Keratinocyte (primary cell): ENCODE measurements at regions not wholly inside any gene's neighbourhood (a gene's known extent, or its start where the extent isn't known, plus 50 kb on each side); places are given as distances from the start of the nearest gene placed in this dataset.

Source experiments
- DNase-seq: peaks from one replicate; pipeline ENCODE4 v3.0.0-alpha.2; 2011; ENCODE audit warnings: low read depth, missing footprints, low spot score
- FAIRE-seq: peaks from 2 replicates; lab custom pipeline; 2011; peaks lifted over from hg19 to GRCh38; lab: Jason Lieb, UNC
- H2AFZ ChIP-seq: 2 replicates; pipeline ENCODE4 v1.6.0; 2012; ENCODE audit warnings: low read length, control low read depth, inconsistent platforms; ENCODE audit not compliant: control insufficient read depth
- H3K27ac ChIP-seq: 2 replicates; pipeline ENCODE4 v1.5.1; 2011; ENCODE audit warnings: low read length; ENCODE audit not compliant: control insufficient read depth, insufficient read depth
- H3K27me3 ChIP-seq: 3 replicates; pipeline ENCODE4 v1.6.0; 2011; ENCODE audit warnings: low read length; ENCODE audit not compliant: control insufficient read depth, insufficient read depth; ENCODE audit errors: extremely low read depth
- H3K36me3 ChIP-seq, 2 experiments: 2 replicates in 1 of 2; 3 replicates in 1 of 2; pipeline ENCODE4 v1.5.1; 2011; ENCODE audit warnings: low read length in 2 of 2, mild to moderate bottlenecking in 1 of 2; ENCODE audit not compliant: control insufficient read depth in 2 of 2, insufficient read depth in 2 of 2; ENCODE audit errors: extremely low read depth in 1 of 2
- H3K4me1 ChIP-seq: 3 replicates; pipeline ENCODE4 v1.5.1; 2011; ENCODE audit warnings: low read length; ENCODE audit not compliant: control insufficient read depth, insufficient read depth; ENCODE audit errors: extremely low read depth
- H3K4me2 ChIP-seq: 3 replicates; pipeline ENCODE4 v1.6.0; 2011; ENCODE audit warnings: low read depth, low read length; ENCODE audit not compliant: control insufficient read depth, insufficient read depth; ENCODE audit errors: extremely low read depth
- H3K4me3 ChIP-seq, 3 experiments: fragments of 200-600 bp in 1 of 3; sonication (generic) in 1 of 3; 2 replicates in 2 of 3; 3 replicates in 1 of 3; pipeline ENCODE4 v1.5.1; 2011 to 2016; ENCODE audit warnings: low read length in 3 of 3, mild to moderate bottlenecking in 3 of 3, control low read depth in 2 of 3, inconsistent platforms in 1 of 3, low read depth in 1 of 3, mixed read lengths in 1 of 3, mixed run types in 1 of 3, moderate library complexity in 1 of 3; ENCODE audit not compliant: control insufficient read depth in 2 of 3, insufficient read depth in 2 of 3; ENCODE audit errors: extremely low read depth in 1 of 3
- H3K79me2 ChIP-seq: 2 replicates; pipeline ENCODE4 v1.6.0; 2012; ENCODE audit warnings: low read length; ENCODE audit not compliant: control insufficient read depth, insufficient read depth
- H3K9ac ChIP-seq: 3 replicates; pipeline ENCODE4 v1.6.0; 2011; ENCODE audit warnings: low read length; ENCODE audit not compliant: control insufficient read depth, insufficient read depth; ENCODE audit errors: extremely low read depth
- H3K9me1 ChIP-seq: 3 replicates; pipeline ENCODE4 v1.6.0; 2011; ENCODE audit warnings: low read length; ENCODE audit not compliant: control insufficient read depth, insufficient read depth; ENCODE audit errors: extremely low read depth
- H3K9me3 ChIP-seq: 2 replicates; pipeline ENCODE4 v1.5.1; 2012; ENCODE audit warnings: low read depth, low read length; ENCODE audit not compliant: control insufficient read depth
- H4K20me1 ChIP-seq: 3 replicates; pipeline ENCODE4 v1.6.0; 2011; ENCODE audit warnings: low read length; ENCODE audit not compliant: control insufficient read depth, insufficient read depth; ENCODE audit errors: extremely low read depth
- CTCF ChIP-seq, 3 experiments: IDR thresholded peaks in 1 of 3; conservative IDR thresholded peaks in 1 of 3; optimal IDR thresholded peaks in 1 of 3; 2 replicates in 2 of 3; 3 replicates in 1 of 3; pipeline versions ENCODE3 to v1.5.1; 2011; ENCODE audit warnings: low read length in 3 of 3, mild to moderate bottlenecking in 3 of 3, moderate library complexity in 2 of 3, control low read depth in 1 of 3, inconsistent platforms in 1 of 3; ENCODE audit not compliant: insufficient read depth in 2 of 3; ENCODE audit errors: extremely low read depth in 1 of 3
- EZH2 ChIP-seq: IDR thresholded peaks from one replicate; pipeline ENCODE4 v1.6.1; 2012; ENCODE audit warnings: inconsistent platforms, mild to moderate bottlenecking, low read length, moderate library complexity
- dilution Hi-C: fragments of 300-500 bp; cut with MboI; formaldehyde crosslinking; loops from one replicate; pipeline ENCODE4 v1.7.0; 2020; ENCODE audit warnings: low sequenced_read_pairs; ENCODE audit not compliant: extremely low pct_ligation_motif_present

GRCh38 chr5:4906786-4907185 is 233.3 kb upstream of the ADAMTS16 start:
- Histone ChIP-seq H3K9ac (no peak overlapping the region), H3K4me1 (no peaks in the 10 kb centered on the region), H4K20me1 (no peaks in the 10 kb centered on the region), H3K4me3 (no peak overlapping the region), H3K9me1 (no peaks in the 10 kb centered on the region), H3K27ac (no peak overlapping the region), H3K36me3 (no peaks in the 10 kb centered on the region), H3K79me2 (no peaks in the 10 kb centered on the region), H2AFZ (no peak overlapping the region), H3K4me2 (no peak overlapping the region), H3K9me3 (no peaks in the 10 kb centered on the region), H3K27me3 (no peaks in the 10 kb centered on the region)
- DNase-seq, result no peak
- dilution Hi-C loops, result no loop called here
- no peak for FAIRE-seq
- TF ChIP-seq CTCF (optimal IDR thresholded peaks at IDR 0.05 in 1 of 3, IDR thresholded peaks at IDR 0.05 in 1 of 3, conservative IDR thresholded peaks at IDR 0.05 in 1 of 3; ENCODE audit: extremely low read depth in 1 of 3, insufficient read depth in 2 of 3, low read length in 3 of 3), result no peak
- TF ChIP-seq EZH2, result no peak

- Histone ChIP-seq H4K20me1 (no peaks in the 10 kb centered on the region), H3K9me3 (no peaks in the 10 kb centered on the region), H3K9ac (no peak overlapping the region), H3K36me3 (no peaks in the 10 kb centered on the region), H3K27ac (no peak overlapping the region), H2AFZ (no peak overlapping the region), H3K4me3 (no peak overlapping the region), H3K4me2 (no peak overlapping the region), H3K79me2 (no peaks in the 10 kb centered on the region), H3K9me1 (no peaks in the 10 kb centered on the region), H3K4me1 (no peaks in the 10 kb centered on the region), H3K27me3 (no peaks in the 10 kb centered on the region)
- DNase-seq, result no peak
- dilution Hi-C loops, result no loop called here
- TF ChIP-seq CTCF (optimal IDR thresholded peaks at IDR 0.05 in 1 of 3, IDR thresholded peaks at IDR 0.05 in 1 of 3, conservative IDR thresholded peaks at IDR 0.05 in 1 of 3; ENCODE audit: extremely low read depth in 1 of 3, insufficient read depth in 2 of 3, low read length in 3 of 3), result no peak
- TF ChIP-seq EZH2, result no peak
- no peak for FAIRE-seq
Measured at GRCh38 chr5:4907571-4907970, 232.6 kb upstream of the ADAMTS16 start.
